ENCODE measurements at regions not wholly inside any gene's neighbourhood (a gene's known extent, or its start where the extent isn't known, plus 50 kb on each side); places are given as distances from the start of the nearest gene placed in this dataset.

DNA sequence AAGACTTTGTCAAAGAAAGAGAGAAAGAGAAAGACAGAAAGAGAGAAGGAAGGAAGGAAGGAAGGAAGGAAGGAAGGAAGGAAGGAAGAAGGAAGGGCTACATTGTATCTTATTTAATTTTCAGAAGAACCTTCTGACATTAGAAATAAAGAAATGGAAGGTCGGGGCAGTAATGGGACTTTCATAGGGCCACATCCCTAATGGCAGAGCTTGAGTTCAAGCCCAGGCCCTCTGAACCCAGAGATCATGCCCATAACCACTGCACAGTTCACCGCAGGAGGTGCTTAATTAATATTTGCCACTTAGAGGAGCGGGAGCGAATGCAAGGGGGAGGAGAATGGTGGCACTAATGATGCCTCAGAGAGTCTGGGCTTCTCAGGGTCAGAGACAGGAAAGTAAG, 233.3 kb downstream of the MN1 start:
- TF ChIP-seq TAF1 (IDR thresholded peaks at IDR 0.05; ENCODE audit: borderline replicate concordance, insufficient read depth, low read length) = no peak
- TF ChIP-seq, protein P1, sequence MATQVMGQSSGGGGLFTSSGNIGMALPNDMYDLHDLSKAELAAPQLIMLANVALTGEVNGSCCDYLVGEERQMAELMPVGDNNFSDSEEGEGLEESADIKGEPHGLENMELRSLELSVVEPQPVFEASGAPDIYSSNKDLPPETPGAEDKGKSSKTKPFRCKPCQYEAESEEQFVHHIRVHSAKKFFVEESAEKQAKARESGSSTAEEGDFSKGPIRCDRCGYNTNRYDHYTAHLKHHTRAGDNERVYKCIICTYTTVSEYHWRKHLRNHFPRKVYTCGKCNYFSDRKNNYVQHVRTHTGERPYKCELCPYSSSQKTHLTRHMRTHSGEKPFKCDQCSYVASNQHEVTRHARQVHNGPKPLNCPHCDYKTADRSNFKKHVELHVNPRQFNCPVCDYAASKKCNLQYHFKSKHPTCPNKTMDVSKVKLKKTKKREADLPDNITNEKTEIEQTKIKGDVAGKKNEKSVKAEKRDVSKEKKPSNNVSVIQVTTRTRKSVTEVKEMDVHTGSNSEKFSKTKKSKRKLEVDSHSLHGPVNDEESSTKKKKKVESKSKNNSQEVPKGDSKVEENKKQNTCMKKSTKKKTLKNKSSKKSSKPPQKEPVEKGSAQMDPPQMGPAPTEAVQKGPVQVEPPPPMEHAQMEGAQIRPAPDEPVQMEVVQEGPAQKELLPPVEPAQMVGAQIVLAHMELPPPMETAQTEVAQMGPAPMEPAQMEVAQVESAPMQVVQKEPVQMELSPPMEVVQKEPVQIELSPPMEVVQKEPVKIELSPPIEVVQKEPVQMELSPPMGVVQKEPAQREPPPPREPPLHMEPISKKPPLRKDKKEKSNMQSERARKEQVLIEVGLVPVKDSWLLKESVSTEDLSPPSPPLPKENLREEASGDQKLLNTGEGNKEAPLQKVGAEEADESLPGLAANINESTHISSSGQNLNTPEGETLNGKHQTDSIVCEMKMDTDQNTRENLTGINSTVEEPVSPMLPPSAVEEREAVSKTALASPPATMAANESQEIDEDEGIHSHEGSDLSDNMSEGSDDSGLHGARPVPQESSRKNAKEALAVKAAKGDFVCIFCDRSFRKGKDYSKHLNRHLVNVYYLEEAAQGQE (IDR thresholded peaks at IDR 0.05; ENCODE audit: insufficient read depth in 1 of 2, low read depth in 2 of 2, low read length in 2 of 2) = no peak
- no peak for TF ChIP-seq POLR2AphosphoS5 (IDR thresholded peaks at IDR 0.05; ENCODE audit: low read depth, low read length)

All from PFSK-1 (cell line).